HG03095 (cell line): ENCODE measurements at regions not wholly inside any gene's neighbourhood (a gene's known extent, or its start where the extent isn't known, plus 50 kb on each side); places are given as distances from the start of the nearest gene placed in this dataset.
"Not testable (repeated sequence)": the region's sequence is repeated elsewhere in the genome, so short reads cannot be mapped to it uniquely, and the experiment has no call there.

Experiments
- ATAC-seq: cut with Tn5 transposase; IDR thresholded peaks from one replicate; pipeline ENCODE4 v1.9.1; 2021; ENCODE audit warnings: moderate library complexity; ENCODE audit not compliant: unreplicated experiment

- no peak for ATAC-seq
Measured at GRCh38 chr22:49408102-49408836, 419.4 kb downstream of the BRD1 start.

GRCh38 chr22:49406879-49407587, 420.6 kb downstream of the BRD1 start:
- ATAC-seq = no peak

- ATAC-seq = no peak
Measured at GRCh38 chr22:49406047-49406650, 421.5 kb downstream of the BRD1 start.

GRCh38 chr22:49405590-49405989, 422.1 kb downstream of the BRD1 start:
- no peak for ATAC-seq

- ATAC-seq = no peak
Measured at GRCh38 chr22:49404576-49405241, 423.0 kb downstream of the BRD1 start.

GRCh38 chr22:49404020-49404419, 423.7 kb downstream of the BRD1 start:
- ATAC-seq = no peak

- no peak for ATAC-seq
Measured at GRCh38 chr22:49403102-49403501, 424.6 kb downstream of the BRD1 start.

- ATAC-seq = no peak
Measured at GRCh38 chr22:49402169-49402568, 425.5 kb downstream of the BRD1 start.

- ATAC-seq = no peak
Measured at GRCh38 chr22:49400941-49401598, 426.6 kb downstream of the BRD1 start.

GRCh38 chr22:49400136-49400940, 427.3 kb downstream of the BRD1 start:
- ATAC-seq = no peak

- no peak for ATAC-seq
Measured at GRCh38 chr22:49398646-49399045, 429.0 kb downstream of the BRD1 start.

GRCh38 chr22:49398115-49398514, 429.6 kb downstream of the BRD1 start:
- no peak for ATAC-seq

- ATAC-seq = no peak
Measured at GRCh38 chr22:49396817-49397216, 430.9 kb downstream of the BRD1 start.

GRCh38 chr22:49395617-49396016, 432.1 kb downstream of the BRD1 start:
- no peak for ATAC-seq

GRCh38 chr22:49395062-49395461, 432.6 kb downstream of the BRD1 start:
- ATAC-seq = not testable (repeated sequence)

- ATAC-seq = no peak
Measured at GRCh38 chr22:49394116-49394785, 433.4 kb downstream of the BRD1 start.

- no peak for ATAC-seq
Measured at GRCh38 chr22:49393526-49393925, 434.1 kb downstream of the BRD1 start.

GRCh38 chr22:49392841-49393510, 434.7 kb downstream of the BRD1 start:
- ATAC-seq = no peak

GRCh38 chr22:49392247-49392646, 435.4 kb downstream of the BRD1 start:
- ATAC-seq = no peak
